Memory B cell (primary cell): ENCODE measurements at regions not wholly inside any gene's neighbourhood (a gene's known extent, or its start where the extent isn't known, plus 50 kb on each side); places are given as distances from the start of the nearest gene placed in this dataset.

Experiments
- ATAC-seq: fragments of 150-1000 bp; cut with Tn5 transposase; 2 replicates; pipeline ENCODE4 v1.10.0; 2021; ENCODE audit warnings: low read depth, mild to moderate bottlenecking, moderate library complexity
- DNase-seq, 2 donors: peaks; one replicate each; pipeline ENCODE4 v3.0.0; 2022; ENCODE audit warnings: low spot score in 2 of 2
- H3K27ac Mint-ChIP-seq: one replicate; pipeline ENCODE4 v1.8.0; 2022; ENCODE audit warnings: mild to moderate bottlenecking, moderate library complexity, mixed read lengths
- H3K27me3 Mint-ChIP-seq: one replicate; pipeline ENCODE4 v1.8.0; 2022; ENCODE audit warnings: mixed read lengths
- H3K36me3 Mint-ChIP-seq: one replicate; pipeline ENCODE4 v1.8.0; 2022; ENCODE audit warnings: mild to moderate bottlenecking, mixed read lengths
- H3K4me1 Mint-ChIP-seq: one replicate; pipeline ENCODE4 v1.8.0; 2022; ENCODE audit warnings: mixed read lengths
- H3K4me3 Mint-ChIP-seq: one replicate; pipeline ENCODE4 v1.8.0; 2022; ENCODE audit warnings: mild to moderate bottlenecking, moderate library complexity, mixed read lengths
- H3K9me3 Mint-ChIP-seq: one replicate; pipeline ENCODE4 v1.8.0; 2022; ENCODE audit warnings: mixed read lengths

DNA sequence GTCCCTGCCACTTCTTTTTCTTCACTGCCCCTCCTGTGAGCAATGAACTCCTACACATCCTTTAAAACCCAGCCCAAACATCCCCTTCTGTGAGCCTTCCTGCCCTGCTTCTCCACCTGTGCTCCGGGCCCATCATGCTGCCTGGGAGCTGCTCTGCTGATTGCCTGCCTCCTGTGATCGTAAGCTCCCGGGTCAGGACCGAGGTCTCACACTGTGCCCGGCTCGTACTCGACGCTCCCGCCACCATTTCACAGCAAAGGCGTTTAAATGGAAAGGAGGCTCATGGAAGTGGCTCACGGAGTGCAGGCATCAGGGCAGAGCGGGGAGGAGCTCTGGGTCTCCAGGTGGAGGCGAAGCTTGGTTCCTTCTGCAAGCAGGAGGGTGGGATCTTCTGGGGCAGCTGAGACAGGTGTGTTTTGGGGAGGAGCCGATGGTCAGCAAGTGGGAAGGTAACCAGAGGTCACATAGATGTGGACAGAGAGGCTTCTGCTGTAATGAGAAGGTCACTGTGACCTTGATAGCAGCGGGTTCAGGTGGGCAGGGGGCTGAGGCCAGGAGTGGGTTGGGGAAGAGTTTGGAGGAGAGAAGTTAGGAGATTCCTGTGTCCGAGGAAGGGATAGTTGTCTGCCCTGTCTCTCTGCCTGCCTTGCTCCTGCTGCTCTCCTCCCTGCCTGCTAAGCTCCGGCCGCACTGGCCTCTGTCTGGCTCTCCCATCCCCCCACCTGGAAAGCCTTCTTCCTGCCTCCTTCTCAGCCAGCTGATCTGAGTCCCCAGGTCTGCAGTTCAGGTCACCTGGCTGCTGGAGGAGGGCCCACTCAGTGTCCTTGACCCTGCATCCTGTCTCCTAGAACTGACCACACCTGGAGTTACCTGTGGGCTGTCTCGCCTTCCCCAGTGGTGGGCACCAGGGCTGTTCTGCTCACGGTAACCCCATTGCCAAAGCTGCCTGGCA lies 52.7 kb upstream of the FRMD1 start:
- H3K27ac Mint-ChIP-seq, result no peak overlapping the region
- H3K27me3 Mint-ChIP-seq, result peaks cover 14% of the 10 kb centered on the region
- H3K9me3 Mint-ChIP-seq, result no peaks in the 10 kb centered on the region

DNA sequence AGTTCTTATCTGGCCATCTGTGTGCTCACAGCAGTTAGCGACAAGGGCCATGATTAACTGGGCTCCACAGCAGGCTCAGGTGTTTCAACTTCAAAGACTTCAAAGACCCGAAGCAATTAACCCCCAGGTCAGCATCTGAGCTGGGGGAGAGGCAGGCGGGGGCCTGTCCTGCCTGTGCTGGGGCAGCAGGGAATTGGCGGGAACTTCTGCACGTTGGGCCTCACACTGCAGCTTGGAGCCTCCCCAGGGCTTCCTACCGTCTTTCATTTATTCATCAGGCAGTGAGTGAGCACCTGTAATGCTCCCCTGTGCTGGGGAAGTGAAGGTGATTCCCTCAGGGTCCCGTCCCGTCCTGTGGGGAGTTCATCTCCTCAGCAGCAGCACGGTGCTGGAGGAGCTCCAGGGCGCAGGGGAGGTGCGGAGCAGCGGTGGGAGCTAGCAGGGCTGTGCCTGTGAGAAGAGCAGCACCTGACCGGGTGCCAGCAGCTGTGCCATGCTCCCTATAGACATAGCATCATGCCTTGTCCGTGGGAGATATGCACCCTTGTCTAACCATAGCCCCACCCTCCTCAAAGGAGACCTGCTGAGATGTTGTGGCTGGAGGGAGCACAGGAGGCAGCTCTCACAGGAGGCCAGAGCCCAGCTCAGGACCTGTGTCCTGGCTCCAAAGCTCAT lies 51.8 kb upstream of the FRMD1 start:
- Mint-ChIP-seq H3K9me3 (no peaks in the 10 kb centered on the region), H3K4me1 (no peaks in the 10 kb centered on the region), H3K27ac (no peak overlapping the region), H3K27me3 (peaks cover 14% of the 10 kb centered on the region), H3K36me3 (no peaks in the 10 kb centered on the region), H3K4me3 (no peak overlapping the region)
- no peak for ATAC-seq
- DNase-seq, result no peak

More for the DNA sequence above, 52.7 kb upstream of the FRMD1 start:
- Mint-ChIP-seq H3K4me1 (no peaks in the 10 kb centered on the region), H3K36me3 (no peaks in the 10 kb centered on the region), H3K4me3 (no peak overlapping the region)
- DNase-seq, result no peak
- no peak for ATAC-seq

DNA sequence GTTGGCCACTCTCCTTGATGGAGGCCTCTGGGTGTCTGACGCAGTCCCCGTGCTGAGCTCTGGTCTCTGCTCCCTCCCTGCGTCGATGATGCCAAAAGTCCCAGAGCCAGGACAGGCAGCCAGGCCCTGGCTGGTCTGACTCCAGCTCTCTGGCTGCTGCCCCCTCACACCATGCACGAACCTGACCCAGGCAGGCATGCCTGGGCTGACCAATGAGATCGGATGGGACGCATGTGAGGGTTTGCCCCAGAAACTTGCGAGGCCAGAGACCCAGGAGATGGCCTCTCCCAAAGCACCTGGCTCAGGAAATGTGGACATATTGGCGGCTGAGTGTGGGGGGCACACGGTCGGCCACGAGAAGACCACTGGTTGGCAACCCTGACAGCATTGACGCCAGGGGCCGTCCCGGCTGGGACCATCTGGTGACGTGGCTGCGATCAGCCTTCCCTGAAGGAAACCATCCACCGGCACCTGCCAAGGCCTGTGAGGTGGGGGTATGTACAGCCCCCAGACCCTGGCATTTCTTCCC lies 51.2 kb upstream of the FRMD1 start:
- H3K27ac Mint-ChIP-seq, result no peak overlapping the region
- ATAC-seq (no peak), DNase-seq (no peak)
- no peaks in the 10 kb centered on the region for H3K36me3 Mint-ChIP-seq
- H3K4me1 Mint-ChIP-seq, result no peaks in the 10 kb centered on the region
- H3K9me3 Mint-ChIP-seq, result no peaks in the 10 kb centered on the region
- H3K27me3 Mint-ChIP-seq, result peaks cover 14% of the 10 kb centered on the region
- no peak overlapping the region for H3K4me3 Mint-ChIP-seq

DNA sequence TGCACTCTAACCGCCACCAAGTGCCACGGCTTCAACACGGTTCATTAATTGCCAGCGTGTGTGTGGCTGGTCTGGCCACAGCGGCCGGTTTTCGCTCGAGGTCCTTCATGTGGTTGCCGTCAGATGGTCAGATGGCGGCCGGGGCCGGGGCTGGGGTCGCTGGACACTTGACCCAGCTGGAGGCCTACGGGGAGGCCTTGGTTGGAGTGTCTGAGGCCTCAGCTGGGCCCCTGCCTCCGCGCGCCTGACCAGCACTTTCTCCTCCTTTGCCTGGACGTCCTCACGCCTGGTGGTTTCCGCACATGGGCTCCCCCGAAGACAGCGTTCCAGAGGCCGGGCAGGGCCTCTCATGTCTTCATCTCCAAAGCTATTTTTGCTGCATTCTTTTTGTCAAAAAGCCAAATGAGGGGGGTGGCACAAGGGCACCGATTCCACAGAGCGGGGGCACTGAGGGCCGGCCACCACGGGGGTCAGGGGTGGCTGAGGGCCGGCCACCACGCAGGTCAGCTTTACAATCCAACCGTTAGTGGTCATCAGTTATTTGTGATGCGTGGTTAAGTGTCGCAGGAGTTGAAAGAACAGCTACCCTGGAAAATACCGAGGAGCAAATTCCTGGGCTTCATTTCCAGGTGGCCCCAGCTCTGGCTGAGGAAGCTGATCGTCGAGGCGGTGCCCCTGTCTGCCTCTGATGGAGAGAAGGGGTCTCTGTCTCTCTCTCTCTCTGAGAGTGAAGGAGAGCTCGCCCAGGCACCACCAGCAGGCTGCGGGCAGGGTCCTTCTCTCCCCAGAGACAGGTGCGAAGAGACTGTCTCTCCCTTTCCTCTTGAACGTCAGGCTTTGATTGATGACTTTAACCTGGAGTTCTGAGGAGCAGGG lies 50.5 kb upstream of the FRMD1 start:
- no peaks in the 10 kb centered on the region for H3K9me3 Mint-ChIP-seq
- H3K36me3 Mint-ChIP-seq, result no peaks in the 10 kb centered on the region
- H3K27me3 Mint-ChIP-seq, result peaks cover 14% of the 10 kb centered on the region
- no peak overlapping the region for H3K4me3 Mint-ChIP-seq
- H3K27ac Mint-ChIP-seq, result no peak overlapping the region
- ATAC-seq (no peak), DNase-seq (no peak)
- H3K4me1 Mint-ChIP-seq, result no peaks in the 10 kb centered on the region

DNA sequence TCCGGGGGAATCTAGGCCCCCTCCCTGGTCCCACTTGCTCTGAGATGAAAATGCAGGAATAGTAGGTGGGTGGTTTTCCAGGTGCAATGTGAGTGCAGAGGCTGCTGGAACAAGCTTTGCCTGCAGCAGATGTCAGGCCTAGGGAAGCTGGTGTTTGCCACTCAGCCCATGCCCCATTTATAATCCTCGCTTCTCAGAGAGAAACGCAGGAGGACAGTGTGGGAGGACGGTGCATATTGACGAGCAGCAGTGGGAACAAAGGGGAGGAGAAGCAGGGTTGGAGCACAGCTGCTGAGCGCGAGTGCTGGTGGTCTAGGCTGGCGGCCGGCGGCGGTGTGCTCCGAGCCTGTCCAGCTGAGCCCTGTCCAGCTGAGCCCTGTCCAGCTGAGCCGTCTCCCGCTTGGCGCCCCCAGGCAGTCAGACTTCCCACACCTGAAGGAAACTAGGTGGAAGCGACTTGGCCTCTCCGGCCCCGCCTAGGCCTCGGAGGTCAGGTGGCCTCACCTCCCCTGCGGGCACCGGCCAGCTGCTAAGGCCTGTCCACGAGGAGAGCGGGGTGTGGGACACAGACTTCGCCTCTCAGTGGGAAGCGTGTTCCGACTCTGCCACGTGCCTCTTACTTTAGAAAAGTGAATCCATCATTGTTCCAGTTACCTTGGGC lies 49.7 kb upstream of the FRMD1 start:
- no peak overlapping the region for H3K27ac Mint-ChIP-seq
- DNase-seq (no peak), ATAC-seq (no peak)
- no peaks in the 10 kb centered on the region for H3K36me3 Mint-ChIP-seq
- peaks cover 14% of the 10 kb centered on the region for H3K27me3 Mint-ChIP-seq
- no peaks in the 10 kb centered on the region for H3K9me3 Mint-ChIP-seq
- no peaks in the 10 kb centered on the region for H3K4me1 Mint-ChIP-seq
- H3K4me3 Mint-ChIP-seq, result no peak overlapping the region
